ENCODE measurements at regions not wholly inside any gene's neighbourhood (a gene's known extent, or its start where the extent isn't known, plus 50 kb on each side); places are given as distances from the start of the nearest gene placed in this dataset.

DNA sequence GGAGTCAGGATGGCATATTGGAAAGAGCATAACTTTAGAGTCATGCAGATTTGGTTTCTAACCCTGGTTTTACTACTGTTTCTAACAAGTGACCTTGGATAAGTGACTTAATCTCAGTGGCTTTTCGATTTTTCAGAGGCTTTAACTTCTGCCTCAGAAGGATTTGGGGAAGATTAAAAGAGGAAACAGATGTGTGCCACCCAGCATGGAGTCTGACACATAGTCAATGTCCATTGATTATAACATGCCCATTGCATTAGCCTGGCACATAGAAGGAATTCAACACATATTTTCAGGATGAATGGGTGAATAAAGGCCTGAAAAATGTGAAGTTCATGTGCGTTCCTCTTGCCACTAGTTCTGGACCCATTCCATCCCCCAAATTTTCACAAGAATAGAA, 438.2 kb downstream of the EPHA4 start:
- H3K9me1 ChIP-seq (ENCODE audit: control insufficient read depth, insufficient read depth, low read length) = no peaks in the 10 kb centered on the region
- WGBS (ENCODE audit: insufficient coverage, low coverage, missing lambda C conversion rate) = 0% methylated on average over 2 of the region's 2 CpGs
- ChIA-PET POLR2A (no interaction called here), CTCF (ENCODE audit: low intra/inter-chr PET ratio) (no interaction called here)
- H3K27me3 ChIP-seq (ENCODE audit: control insufficient read depth in 2 of 2, insufficient read depth in 2 of 2, low read length in 2 of 2) = no peaks in the 10 kb centered on the region
- no peak for FAIRE-seq
- H3K4me2 ChIP-seq (ENCODE audit: insufficient read depth, low read length) = no peak overlapping the region
- H3K9ac ChIP-seq (ENCODE audit: insufficient read depth in 1 of 2, low read depth in 2 of 2, low read length in 2 of 2) = no peak overlapping the region
- BruUV-seq (replicated peaks) = no TSS peak
- no peaks in the 10 kb centered on the region for H3K36me3 ChIP-seq (ENCODE audit: control insufficient read depth, insufficient read depth, low read length)
- no peak overlapping the region for H2AFZ ChIP-seq (ENCODE audit: low read depth, low read length)
- no peaks in the 10 kb centered on the region for H3K9me3 ChIP-seq (replicated peaks; ENCODE audit: control insufficient read depth, insufficient read depth, low read depth, low read length)
- DNase-seq (ENCODE audit: extremely low read depth in 1 of 4, low spot score in 3 of 4) = no peak
- no peak overlapping the region for H3K4me3 ChIP-seq
- no peaks in the 10 kb centered on the region for H4K20me1 ChIP-seq (replicated peaks; ENCODE audit: control insufficient read depth, insufficient read depth, low read length)
- TF ChIP-seq, protein P1, sequence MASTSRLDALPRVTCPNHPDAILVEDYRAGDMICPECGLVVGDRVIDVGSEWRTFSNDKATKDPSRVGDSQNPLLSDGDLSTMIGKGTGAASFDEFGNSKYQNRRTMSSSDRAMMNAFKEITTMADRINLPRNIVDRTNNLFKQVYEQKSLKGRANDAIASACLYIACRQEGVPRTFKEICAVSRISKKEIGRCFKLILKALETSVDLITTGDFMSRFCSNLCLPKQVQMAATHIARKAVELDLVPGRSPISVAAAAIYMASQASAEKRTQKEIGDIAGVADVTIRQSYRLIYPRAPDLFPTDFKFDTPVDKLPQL (IDR thresholded peaks at IDR 0.05; ENCODE audit: extremely low read depth, insufficient read length) = no peak
- no peak for TF ChIP-seq NR1H2 (CRISPR knock-in tag; IDR thresholded peaks at IDR 0.05)
- TF ChIP-seq AFF1 (IDR thresholded peaks at IDR 0.05; ENCODE audit: low read depth in 1 of 2, partially characterized antibody in 2 of 2) = no peak
- TF ChIP-seq MGA (IDR thresholded peaks at IDR 0.05) = no peak
- TF ChIP-seq ZNF766 (CRISPR knock-in tag; conservative IDR thresholded peaks at IDR 0.05) = no peak
- no peaks in the 10 kb centered on the region for H3K79me2 ChIP-seq (ENCODE audit: control insufficient read depth, insufficient read depth, low read length)
- ATAC-seq = no peak
- in situ Hi-C loops (cut with MboI) (no loop called here), intact Hi-C loops (cut with micrococcal nuclease) (no loop called here)
- H3K27ac ChIP-seq (ENCODE audit: extremely low read depth, low read depth, low read length) = no peak overlapping the region
- no peaks in the 10 kb centered on the region for H3K4me1 ChIP-seq (replicated peaks in 1 of 2; ENCODE audit: control insufficient read depth in 2 of 2, insufficient read depth in 2 of 2, low read length in 2 of 2)

Measured in K562 (cell line).